ENCODE measurements at regions not wholly inside any gene's neighbourhood (a gene's known extent, or its start where the extent isn't known, plus 50 kb on each side); places are given as distances from the start of the nearest gene placed in this dataset.

DNA sequence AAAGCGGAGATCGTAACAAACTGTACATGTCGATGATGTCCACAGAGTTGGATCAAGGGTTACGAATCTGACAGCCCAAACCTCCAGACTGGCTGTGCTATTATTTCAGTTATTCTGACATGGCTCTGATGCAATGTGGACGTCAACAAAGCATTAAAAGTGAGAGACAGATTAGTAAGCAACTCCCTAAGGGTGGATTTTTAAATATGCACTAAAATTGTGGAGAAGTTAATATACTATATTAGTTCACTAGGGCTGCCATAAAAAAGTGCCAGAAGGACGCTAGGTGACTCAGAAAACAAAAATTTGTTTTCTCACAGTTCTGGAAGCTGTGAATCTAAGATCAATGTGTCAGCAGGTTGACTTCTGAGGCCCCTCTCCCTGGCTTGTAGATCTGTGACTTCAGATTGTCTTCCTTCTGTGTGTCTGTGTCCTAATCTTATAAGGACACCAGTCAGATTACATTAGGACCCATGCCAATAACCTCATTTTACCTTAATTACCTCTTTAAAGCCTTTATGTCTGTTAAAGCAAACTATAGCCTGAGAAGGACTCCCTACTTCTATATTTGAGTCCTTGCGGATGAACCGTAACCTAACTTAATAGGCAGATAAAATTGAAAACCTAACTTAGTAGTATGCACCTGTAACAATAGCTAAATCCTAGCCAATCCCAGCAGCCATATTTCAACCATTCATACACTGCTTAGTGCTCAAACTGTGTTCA lies 66.0 kb upstream of the BACH1 start:
- no peak for TF ChIP-seq POLR2A (IDR thresholded peaks at IDR 0.05)
- TF ChIP-seq, protein P1, sequence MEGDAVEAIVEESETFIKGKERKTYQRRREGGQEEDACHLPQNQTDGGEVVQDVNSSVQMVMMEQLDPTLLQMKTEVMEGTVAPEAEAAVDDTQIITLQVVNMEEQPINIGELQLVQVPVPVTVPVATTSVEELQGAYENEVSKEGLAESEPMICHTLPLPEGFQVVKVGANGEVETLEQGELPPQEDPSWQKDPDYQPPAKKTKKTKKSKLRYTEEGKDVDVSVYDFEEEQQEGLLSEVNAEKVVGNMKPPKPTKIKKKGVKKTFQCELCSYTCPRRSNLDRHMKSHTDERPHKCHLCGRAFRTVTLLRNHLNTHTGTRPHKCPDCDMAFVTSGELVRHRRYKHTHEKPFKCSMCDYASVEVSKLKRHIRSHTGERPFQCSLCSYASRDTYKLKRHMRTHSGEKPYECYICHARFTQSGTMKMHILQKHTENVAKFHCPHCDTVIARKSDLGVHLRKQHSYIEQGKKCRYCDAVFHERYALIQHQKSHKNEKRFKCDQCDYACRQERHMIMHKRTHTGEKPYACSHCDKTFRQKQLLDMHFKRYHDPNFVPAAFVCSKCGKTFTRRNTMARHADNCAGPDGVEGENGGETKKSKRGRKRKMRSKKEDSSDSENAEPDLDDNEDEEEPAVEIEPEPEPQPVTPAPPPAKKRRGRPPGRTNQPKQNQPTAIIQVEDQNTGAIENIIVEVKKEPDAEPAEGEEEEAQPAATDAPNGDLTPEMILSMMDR (IDR thresholded peaks at IDR 0.05) = no peak

All from adrenal gland (tissue), 5 donors.